BJ (cell line): ENCODE measurements at regions not wholly inside any gene's neighbourhood (a gene's known extent, or its start where the extent isn't known, plus 50 kb on each side); places are given as distances from the start of the nearest gene placed in this dataset.

Experiments used
- CTCF ChIA-PET: fragments of 350-600 bp; formaldehyde crosslinking; extraction: SDS; loops from one replicate; lab custom pipeline; 2021; ENCODE audit warnings: antibody characterized with exemption, inconsistent platforms; lab: Yijun Ruan, JAX
- POLR2A ChIA-PET: fragments of 300-600 bp; sonication (Branson Sonifier 250); formaldehyde crosslinking; extraction: SDS; loops from one replicate; lab custom pipeline; 2021; ENCODE audit warnings: antibody characterized with exemption; lab: Charles Lee
- DNase-seq: peaks from one replicate; pipeline ENCODE4 v3.0.0-alpha.2; 2011; ENCODE audit warnings: low read depth
- H3K27me3 ChIP-seq: 2 replicates; pipeline ENCODE4 v1.6.0; 2011; ENCODE audit warnings: low read length; ENCODE audit not compliant: control insufficient read depth, insufficient read depth
- H3K36me3 ChIP-seq: 2 replicates; pipeline ENCODE4 v1.5.1; 2011; ENCODE audit warnings: low read length; ENCODE audit not compliant: control insufficient read depth, insufficient read depth
- H3K4me3 ChIP-seq: 2 replicates; pipeline ENCODE4 v1.5.1; 2011; ENCODE audit warnings: low read depth, mild to moderate bottlenecking, control low read depth, low read length
- TF ChIP-seq, protein P1 (sequence below): IDR thresholded peaks from 2 replicates; pipeline ENCODE4 v1.5.1; 2011; ENCODE audit warnings: low read depth, mild to moderate bottlenecking, control low read depth, inconsistent platforms, low read length, moderate library complexity; ENCODE audit not compliant: insufficient read depth

DNA sequence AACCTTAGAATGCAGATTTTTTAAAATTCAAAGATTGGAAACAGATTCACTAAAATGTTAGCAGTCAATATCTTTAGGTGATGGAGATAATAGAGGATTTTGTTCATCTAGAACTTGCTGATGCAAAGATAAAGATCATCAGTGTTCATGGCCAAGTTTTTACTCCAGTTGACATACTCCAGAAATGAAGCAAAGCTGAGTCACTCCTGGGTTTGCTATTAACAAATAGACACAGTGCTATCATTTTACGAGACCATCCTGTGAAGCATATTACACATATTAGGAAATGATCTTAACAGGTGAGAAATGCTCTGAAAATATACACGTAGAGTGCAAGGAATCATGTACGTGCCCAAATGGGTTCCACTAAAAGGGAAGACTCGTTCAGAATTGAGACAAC is 170.6 kb upstream of the FAM9B start:
- POLR2A ChIA-PET, result no interaction called here
- DNase-seq, result no peak
- H3K27me3 ChIP-seq, result no peaks in the 10 kb centered on the region
- no peaks in the 10 kb centered on the region for H3K36me3 ChIP-seq
- no peak overlapping the region for H3K4me3 ChIP-seq
- TF ChIP-seq, protein P1, sequence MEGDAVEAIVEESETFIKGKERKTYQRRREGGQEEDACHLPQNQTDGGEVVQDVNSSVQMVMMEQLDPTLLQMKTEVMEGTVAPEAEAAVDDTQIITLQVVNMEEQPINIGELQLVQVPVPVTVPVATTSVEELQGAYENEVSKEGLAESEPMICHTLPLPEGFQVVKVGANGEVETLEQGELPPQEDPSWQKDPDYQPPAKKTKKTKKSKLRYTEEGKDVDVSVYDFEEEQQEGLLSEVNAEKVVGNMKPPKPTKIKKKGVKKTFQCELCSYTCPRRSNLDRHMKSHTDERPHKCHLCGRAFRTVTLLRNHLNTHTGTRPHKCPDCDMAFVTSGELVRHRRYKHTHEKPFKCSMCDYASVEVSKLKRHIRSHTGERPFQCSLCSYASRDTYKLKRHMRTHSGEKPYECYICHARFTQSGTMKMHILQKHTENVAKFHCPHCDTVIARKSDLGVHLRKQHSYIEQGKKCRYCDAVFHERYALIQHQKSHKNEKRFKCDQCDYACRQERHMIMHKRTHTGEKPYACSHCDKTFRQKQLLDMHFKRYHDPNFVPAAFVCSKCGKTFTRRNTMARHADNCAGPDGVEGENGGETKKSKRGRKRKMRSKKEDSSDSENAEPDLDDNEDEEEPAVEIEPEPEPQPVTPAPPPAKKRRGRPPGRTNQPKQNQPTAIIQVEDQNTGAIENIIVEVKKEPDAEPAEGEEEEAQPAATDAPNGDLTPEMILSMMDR, result no peak
- CTCF ChIA-PET, result no interaction called here

GRCh38 chrX:9205599-9206223 is 171.8 kb upstream of the FAM9B start:
- CTCF ChIA-PET, result no interaction called here

GRCh38 chrX:9207142-9207541 is 173.2 kb upstream of the FAM9B start:
- ChIA-PET CTCF (no interaction called here), POLR2A (no interaction called here)
- TF ChIP-seq, protein P1, result no peak
- no peak overlapping the region for H3K4me3 ChIP-seq
- no peak for DNase-seq
- no peaks in the 10 kb centered on the region for H3K27me3 ChIP-seq
- H3K36me3 ChIP-seq, result no peaks in the 10 kb centered on the region

More at GRCh38 chrX:9205599-9206223, 171.8 kb upstream of the FAM9B start:
- Histone ChIP-seq H3K27me3 (no peaks in the 10 kb centered on the region), H3K36me3 (no peaks in the 10 kb centered on the region), H3K4me3 (no peak overlapping the region)
- TF ChIP-seq, protein P1, result no peak
- POLR2A ChIA-PET, result no interaction called here
- DNase-seq, result no peak

- DNase-seq, result no peak
- Histone ChIP-seq H3K27me3 (no peaks in the 10 kb centered on the region), H3K36me3 (no peaks in the 10 kb centered on the region), H3K4me3 (no peak overlapping the region)
- CTCF ChIA-PET, result no interaction called here
- TF ChIP-seq, protein P1, result no peak
- POLR2A ChIA-PET, result no interaction called here
Observed at GRCh38 chrX:9211269-9211668, 177.3 kb upstream of the FAM9B start.

DNA sequence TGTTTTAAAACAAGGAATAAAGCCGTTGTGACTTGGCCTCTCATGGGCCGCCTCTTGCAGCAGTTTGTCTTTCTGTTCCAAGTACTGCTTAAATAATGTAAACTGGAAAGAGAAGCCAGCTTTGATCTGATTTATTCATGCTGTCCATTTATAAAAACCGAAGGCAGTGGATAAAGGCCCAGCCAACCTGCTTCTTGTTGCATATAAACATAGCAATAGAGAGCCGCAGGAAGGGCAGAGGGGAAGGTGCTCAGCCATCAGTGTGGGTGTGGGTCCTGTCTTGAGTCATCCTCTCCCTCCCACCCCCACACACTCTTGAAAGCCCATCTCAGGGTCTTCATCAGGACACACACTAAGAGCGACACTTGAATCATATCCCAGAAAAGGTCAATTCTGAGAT is 187.9 kb upstream of the FAM9B start:
- H3K27me3 ChIP-seq, result no peaks in the 10 kb centered on the region
- TF ChIP-seq, protein P1, result no peak
- CTCF ChIA-PET, result no interaction called here
- no peaks in the 10 kb centered on the region for H3K36me3 ChIP-seq
- H3K4me3 ChIP-seq, result no peak overlapping the region
- DNase-seq, result no peak
- POLR2A ChIA-PET, result no interaction called here
